Esophagus (tissue), 2 donors: ENCODE measurements at regions not wholly inside any gene's neighbourhood (a gene's known extent, or its start where the extent isn't known, plus 50 kb on each side); places are given as distances from the start of the nearest gene placed in this dataset.
"Not testable (repeated sequence)": the region's sequence is repeated elsewhere in the genome, so short reads cannot be mapped to it uniquely, and the experiment has no call there.

Experiments
- H3K27ac ChIP-seq, 2 donors: one replicate each; pipeline ENCODE4 v1.5.1; 2013; ENCODE audit warnings: low read depth in 2 of 2, mild to moderate bottlenecking in 2 of 2, inconsistent platforms in 1 of 2, low read length in 1 of 2, moderate library complexity in 1 of 2
- H3K27me3 ChIP-seq, 2 donors: one replicate each; pipeline ENCODE4 v1.6.1; 2013; ENCODE audit warnings: low read length in 2 of 2, control low read depth in 1 of 2, mild to moderate bottlenecking in 1 of 2; ENCODE audit not compliant: insufficient read depth in 2 of 2, control insufficient read depth in 1 of 2
- H3K36me3 ChIP-seq, 2 donors: one replicate each; pipeline ENCODE4 v1.6.1; 2013; ENCODE audit warnings: low read length in 1 of 2; ENCODE audit not compliant: control insufficient read depth in 2 of 2, insufficient read depth in 2 of 2
- H3K4me1 ChIP-seq, 2 donors: one replicate each; pipeline ENCODE4 v1.6.1; 2013; ENCODE audit warnings: low read length in 1 of 2; ENCODE audit not compliant: control insufficient read depth in 2 of 2, insufficient read depth in 2 of 2
- H3K4me3 ChIP-seq, 2 donors: one replicate each; pipeline ENCODE4 v1.5.1; 2013; ENCODE audit warnings: low read length in 2 of 2, mild to moderate bottlenecking in 2 of 2, low read depth in 1 of 2, moderate library complexity in 1 of 2
- H3K9me3 ChIP-seq, 2 donors: one replicate each; pipeline ENCODE4 v1.6.1; 2013; ENCODE audit warnings: mild to moderate bottlenecking in 2 of 2, low read depth in 1 of 2, low read length in 1 of 2, moderate library complexity in 1 of 2; ENCODE audit not compliant: control insufficient read depth in 2 of 2, insufficient read depth in 1 of 2
- WGBS, 2 donors: extraction: QIAGEN DNeasy Blood & Tissue Kit; methylation state at CpG; one replicate each; pipeline ENCODE4 v1.1.7; 2013; 5-methylcytosine and 5-hydroxymethylcytosine counted together
- donor health status: healthy with polysubstance abuse.
- donor health status: Bipolar disorder and iron deficiency.

DNA sequence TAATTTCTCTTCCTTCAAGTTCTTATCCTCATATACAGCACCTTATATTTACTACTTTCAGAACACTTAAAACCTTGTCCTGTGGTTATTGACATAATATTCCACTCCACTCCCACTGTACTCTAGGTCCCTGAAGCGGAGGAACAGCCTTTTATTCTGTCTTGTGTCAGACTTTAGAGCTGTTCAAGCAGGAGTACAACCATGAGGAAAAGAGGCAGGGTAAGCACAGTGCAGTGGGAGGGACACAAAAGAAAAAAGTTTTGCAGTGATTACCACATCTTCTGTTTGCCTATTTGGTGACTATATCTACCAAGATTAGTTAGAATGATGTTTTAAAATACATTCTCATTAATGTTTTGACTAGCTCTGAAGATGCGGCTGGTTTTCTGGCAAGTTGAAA lies 122.0 kb upstream of the CEP126 start:
- H3K9me3 ChIP-seq, result no peaks in the 10 kb centered on the region
- H3K27ac ChIP-seq, result no peak overlapping the region
- no peaks in the 10 kb centered on the region for H3K27me3 ChIP-seq
- H3K4me3 ChIP-seq, result no peak overlapping the region
- 69% methylated on average over 2 of the region's 2 CpGs for WGBS, 2 donors
- H3K4me1 ChIP-seq, result peaks cover 0 to 3% of the 10 kb centered on the region in 2 donors
- H3K36me3 ChIP-seq, result no peaks in the 10 kb centered on the region

DNA sequence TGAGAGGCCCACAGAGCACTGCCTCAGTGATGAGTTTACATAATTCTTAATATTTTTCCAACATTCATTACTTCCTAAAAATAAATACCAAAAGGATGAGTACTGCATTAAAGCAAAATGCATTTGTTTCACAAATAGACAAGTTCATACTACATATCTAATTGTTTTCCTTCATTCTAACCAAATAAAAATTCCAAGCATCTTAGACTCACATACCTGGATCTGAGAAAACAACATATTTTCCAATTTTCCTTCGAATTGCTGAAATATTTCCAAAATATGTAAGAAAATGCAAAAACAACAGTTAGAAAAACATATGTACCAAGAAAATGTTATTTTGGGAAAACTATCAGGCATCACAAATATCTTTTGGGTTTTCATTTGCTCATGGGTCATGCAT lies 127.9 kb upstream of the CEP126 start:
- WGBS, 2 donors, result 53 to 55% methylated on average over 1 of the region's 1 CpG
- no peak overlapping the region for H3K4me3 ChIP-seq
- no peaks in the 10 kb centered on the region for H3K36me3 ChIP-seq
- no peaks in the 10 kb centered on the region for H3K27me3 ChIP-seq
- peaks cover 0 to 3% of the 10 kb centered on the region in 2 donors for H3K4me1 ChIP-seq
- no peak overlapping the region for H3K27ac ChIP-seq
- H3K9me3 ChIP-seq, result no peaks in the 10 kb centered on the region

DNA sequence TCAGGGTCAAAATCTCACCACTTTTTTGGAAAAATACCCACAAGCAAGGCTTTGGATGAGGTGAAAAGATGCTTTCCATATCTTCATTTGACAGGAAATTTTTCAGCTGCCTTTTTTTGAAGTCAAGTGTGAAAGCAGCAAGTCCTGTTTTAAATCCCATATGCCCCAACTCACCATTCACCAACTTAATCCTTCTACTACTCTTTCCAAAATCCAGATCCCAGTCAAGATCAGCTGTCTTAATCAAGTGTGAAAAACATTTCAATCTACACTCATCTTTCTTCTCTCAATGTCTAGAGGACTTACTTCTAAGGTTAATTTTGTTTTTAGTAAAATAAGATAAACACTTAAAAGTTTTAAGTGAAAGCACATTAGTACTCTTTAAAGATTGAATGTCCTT lies 128.4 kb upstream of the CEP126 start:
- Histone ChIP-seq H3K9me3 (no peaks in the 10 kb centered on the region), H3K4me3 (no peak overlapping the region), H3K4me1 (peaks cover 0 to 3% of the 10 kb centered on the region in 2 donors), H3K27me3 (no peaks in the 10 kb centered on the region), H3K36me3 (no peaks in the 10 kb centered on the region), H3K27ac (no peak overlapping the region)

DNA sequence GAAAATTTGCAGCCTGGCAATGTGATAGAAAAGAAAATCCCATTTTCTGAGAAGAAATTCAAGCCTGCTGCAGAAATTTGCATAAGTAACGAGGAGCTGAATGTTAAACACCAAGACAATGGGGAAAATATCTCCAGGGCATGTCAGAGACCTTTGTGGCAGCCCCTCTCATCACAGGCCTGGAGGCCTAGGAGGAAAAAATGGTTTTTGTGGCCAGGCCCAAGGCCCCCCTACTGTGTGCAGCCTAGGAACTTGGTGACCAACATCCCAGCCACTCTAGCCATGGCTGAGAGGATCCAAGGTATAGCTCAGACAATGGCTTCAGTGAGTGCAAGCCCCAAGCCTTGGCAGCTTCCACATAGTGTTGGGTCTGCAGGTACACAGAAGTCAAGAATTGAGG lies 135.6 kb upstream of the CEP126 start:
- 56 to 70% methylated on average over 1 of the region's 1 CpG for WGBS, 2 donors
- H3K4me1 ChIP-seq, H3K4me3 ChIP-seq, H3K9me3 ChIP-seq, H3K36me3 ChIP-seq, H3K27ac ChIP-seq, H3K27me3 ChIP-seq: not testable (repeated sequence)

DNA sequence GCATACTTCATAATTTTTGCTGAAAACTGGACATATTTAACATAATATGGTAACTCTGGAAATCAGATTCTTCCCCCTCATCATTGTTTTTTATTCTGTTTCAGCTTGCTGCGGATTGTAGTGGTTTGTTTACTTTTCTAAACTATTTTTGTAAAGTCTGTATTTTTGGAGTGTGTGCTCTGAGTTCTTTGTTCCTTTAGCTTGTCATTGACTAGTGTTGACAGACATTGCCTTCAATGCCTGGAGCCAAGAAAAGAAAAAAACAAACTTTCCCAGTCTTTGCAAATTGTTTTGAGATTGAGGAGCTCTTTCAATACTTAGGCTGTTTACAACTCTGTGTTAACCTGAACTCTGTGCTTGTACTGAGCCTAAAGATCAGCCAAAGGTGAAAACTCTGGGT lies 137.3 kb upstream of the CEP126 start:
- no peaks in the 10 kb centered on the region for H3K27me3 ChIP-seq
- WGBS, 2 donors, result 32 to 55% methylated on average over 1 of the region's 1 CpG
- peak overlapping the region in 1 of 2 donors; percentile 31 for H3K27ac ChIP-seq
- peaks cover 2 to 3% of the 10 kb centered on the region in 2 donors for H3K9me3 ChIP-seq
- H3K36me3 ChIP-seq, result no peaks in the 10 kb centered on the region
- no peak overlapping the region for H3K4me3 ChIP-seq
- H3K4me1 ChIP-seq, result no peaks in the 10 kb centered on the region

DNA sequence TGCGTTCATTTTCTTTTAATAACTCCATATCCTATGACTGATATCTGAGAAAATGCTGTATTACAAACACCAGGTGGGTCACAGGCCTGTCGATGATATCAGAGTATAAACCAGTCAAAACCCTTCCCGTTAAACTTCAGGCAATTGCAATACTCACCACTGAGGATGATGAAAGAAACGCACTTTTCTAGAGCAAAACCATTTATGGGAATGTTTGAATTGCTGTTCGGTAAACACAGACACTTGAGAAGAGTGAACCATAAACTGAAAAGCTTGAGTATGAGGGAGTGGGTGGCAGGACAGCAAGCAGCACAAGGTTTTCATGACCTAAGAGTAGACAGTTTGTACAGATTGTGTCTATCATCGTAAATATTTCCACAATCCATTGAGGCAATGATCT lies 139.8 kb upstream of the CEP126 start:
- Histone ChIP-seq H3K27me3 (no peaks in the 10 kb centered on the region), H3K36me3 (no peaks in the 10 kb centered on the region), H3K27ac (no peak overlapping the region), H3K9me3 (peaks cover 2 to 3% of the 10 kb centered on the region in 2 donors), H3K4me3 (no peak overlapping the region), H3K4me1 (no peaks in the 10 kb centered on the region)
- WGBS, 2 donors, result 60 to 61% methylated on average over 6 of the region's 6 CpGs

DNA sequence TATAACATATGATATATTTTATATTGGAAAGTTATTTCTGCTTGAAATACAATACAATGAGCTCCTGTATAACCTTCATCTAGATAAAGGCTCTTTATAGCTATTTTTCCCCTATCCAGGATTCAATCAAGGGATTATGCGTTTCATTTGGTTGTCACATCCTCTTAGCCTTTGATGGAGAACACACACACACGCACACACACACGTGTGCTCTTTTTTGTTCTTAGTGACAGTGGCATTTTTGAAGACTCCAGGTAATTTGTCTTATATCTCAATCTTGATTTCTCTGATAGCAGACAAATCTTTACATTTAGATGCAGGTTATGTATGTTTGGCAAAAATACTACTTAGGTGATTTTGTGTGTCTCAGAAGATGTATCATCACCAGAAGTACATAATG lies 144.2 kb upstream of the CEP126 start:
- 87 to 89% methylated on average over 3 of the region's 3 CpGs for WGBS, 2 donors
- Histone ChIP-seq H3K27ac (no peak overlapping the region), H3K4me1 (no peaks in the 10 kb centered on the region), H3K9me3 (peaks cover 0 to 6% of the 10 kb centered on the region in 2 donors), H3K27me3 (no peaks in the 10 kb centered on the region), H3K4me3 (no peak overlapping the region), H3K36me3 (no peaks in the 10 kb centered on the region)

DNA sequence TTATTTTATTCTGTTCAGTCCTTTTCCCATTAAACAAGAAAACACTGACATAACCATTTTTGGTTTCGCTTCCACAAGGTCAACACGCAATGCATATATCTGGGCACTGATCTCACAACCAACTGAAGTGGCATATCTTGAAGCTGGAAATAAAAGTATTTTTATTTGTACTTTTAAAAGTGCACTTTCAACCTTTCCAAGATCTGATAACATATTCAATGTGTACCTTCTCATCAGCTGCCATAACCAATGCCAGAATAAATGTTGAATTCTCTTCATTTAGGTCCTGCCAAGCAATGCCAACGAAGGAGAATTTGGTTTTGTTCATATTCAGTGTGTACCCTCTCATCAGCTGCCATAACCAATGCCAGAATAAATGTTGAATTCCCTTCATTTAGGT lies 148.9 kb upstream of the CEP126 start:
- no peak overlapping the region for H3K4me3 ChIP-seq
- peaks cover 0 to 6% of the 10 kb centered on the region in 2 donors for H3K9me3 ChIP-seq
- H3K27ac ChIP-seq, result no peak overlapping the region
- no peaks in the 10 kb centered on the region for H3K4me1 ChIP-seq
- H3K27me3 ChIP-seq, result no peaks in the 10 kb centered on the region
- H3K36me3 ChIP-seq, result no peaks in the 10 kb centered on the region
- 70 to 74% methylated on average over 3 of the region's 3 CpGs for WGBS, 2 donors

DNA sequence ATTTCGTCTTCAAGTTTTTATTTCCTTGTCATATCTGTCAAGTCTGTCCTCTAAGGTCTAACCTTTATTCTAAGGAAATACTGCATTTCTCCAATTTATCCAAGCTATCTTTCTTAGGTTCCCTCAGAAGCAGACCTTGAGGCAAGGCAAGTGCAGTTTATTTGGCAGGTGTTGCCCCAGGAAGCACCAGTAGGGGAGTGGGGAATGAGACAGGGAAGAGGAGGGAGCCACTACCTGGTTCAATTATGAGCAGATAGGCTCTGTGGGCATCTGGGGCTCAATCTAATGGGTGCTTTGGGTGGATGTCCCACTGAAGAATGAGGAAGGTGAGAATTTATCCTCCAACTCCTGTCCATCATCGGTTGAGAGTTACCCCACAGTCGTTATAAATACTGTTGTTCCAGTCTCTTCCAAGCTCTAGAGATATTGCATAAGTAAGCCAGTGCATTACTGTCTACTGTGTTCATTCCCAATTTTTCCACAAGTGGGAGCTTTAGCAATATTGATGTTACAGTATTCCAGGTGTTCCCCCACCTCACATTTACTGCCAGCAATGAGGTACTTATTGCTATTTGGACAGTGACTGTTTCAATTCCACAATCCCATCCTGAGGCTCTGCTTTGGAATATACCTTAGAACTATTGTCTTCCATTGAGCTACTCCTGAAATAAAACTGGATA lies 154.9 kb upstream of the CEP126 start:
- Histone ChIP-seq H3K36me3 (no peaks in the 10 kb centered on the region), H3K4me3 (no peak overlapping the region)
- WGBS, 2 donors, result 92 to 94% methylated on average over 3 of the region's 3 CpGs

DNA sequence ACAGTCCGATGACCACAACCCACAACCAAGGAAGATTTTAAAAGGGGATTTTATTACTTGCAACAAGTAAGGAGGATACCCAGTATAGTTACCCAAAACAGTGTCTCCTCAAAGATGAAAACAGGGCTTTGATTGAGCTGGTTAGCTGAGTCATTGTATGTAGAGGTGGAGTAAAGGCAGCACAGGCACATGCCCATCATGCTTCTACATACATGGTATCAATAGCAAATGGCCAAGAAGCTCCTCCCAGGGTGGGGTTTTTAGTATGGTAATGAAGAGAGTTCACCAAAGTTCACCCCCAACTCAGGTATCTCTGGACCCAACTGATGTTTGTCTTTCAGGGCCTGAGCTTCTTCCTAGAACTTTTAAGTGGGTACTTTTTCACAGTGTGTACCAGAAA lies 157.1 kb upstream of the CEP126 start:
- H3K9me3 ChIP-seq, result no peaks in the 10 kb centered on the region
- H3K36me3 ChIP-seq, result no peaks in the 10 kb centered on the region

More for the DNA sequence above, 154.9 kb upstream of the CEP126 start:
- no peaks in the 10 kb centered on the region for H3K4me1 ChIP-seq
- H3K27ac ChIP-seq, result no peak overlapping the region
- no peaks in the 10 kb centered on the region for H3K9me3 ChIP-seq
- peaks cover 0 to 2% of the 10 kb centered on the region in 2 donors for H3K27me3 ChIP-seq

More for the DNA sequence above, 157.1 kb upstream of the CEP126 start:
- H3K27me3 ChIP-seq, result peaks cover 0 to 2% of the 10 kb centered on the region in 2 donors
- H3K27ac ChIP-seq, result no peak overlapping the region
- no peak overlapping the region for H3K4me3 ChIP-seq
- no peaks in the 10 kb centered on the region for H3K4me1 ChIP-seq
- 88 to 94% methylated on average over 1 of the region's 1 CpG for WGBS, 2 donors
